ENCODE measurements at regions not wholly inside any gene's neighbourhood (a gene's known extent, or its start where the extent isn't known, plus 50 kb on each side); places are given as distances from the start of the nearest gene placed in this dataset.

- TF ChIP-seq CTCF (IDR thresholded peaks at IDR 0.05; ENCODE audit: low read depth, low read length) (no peak), POLR2A (IDR thresholded peaks at IDR 0.05; ENCODE audit: extremely low read depth, insufficient read length) (no peak), MAX (IDR thresholded peaks at IDR 0.05; ENCODE audit: low read depth, low read length) (no peak)
These were observed 144.1 kb upstream of the SETBP1 start for GRCh38 chr18:44536619-44537018.
